DMS114 treated with DMSO at 0.1 percent for 48 hours (cell line): ENCODE measurements at regions not wholly inside any gene's neighbourhood (a gene's known extent, or its start where the extent isn't known, plus 50 kb on each side); places are given as distances from the start of the nearest gene placed in this dataset.
"Not testable (repeated sequence)": the region's sequence is repeated elsewhere in the genome, so short reads cannot be mapped to it uniquely, and the experiment has no call there.

Experiments used
- DNase-seq: peaks from one replicate; lab custom pipeline; 2025; ENCODE audit not compliant: unreplicated experiment; lab: John Stamatoyannopoulos, UW

GRCh38 chr1:30464187-30464617, 259.2 kb downstream of the MATN1 start:
- DNase-seq: no peak

GRCh38 chr1:30462826-30463425, 260.5 kb downstream of the MATN1 start:
- no peak for DNase-seq

GRCh38 chr1:30462166-30462565, 261.2 kb downstream of the MATN1 start:
- no peak for DNase-seq

- DNase-seq: no peak
Measured at GRCh38 chr1:30461640-30462039, 261.7 kb downstream of the MATN1 start.

GRCh38 chr1:30460661-30461060, 262.7 kb downstream of the MATN1 start:
- DNase-seq: no peak

GRCh38 chr1:30458730-30459485, 264.5 kb downstream of the MATN1 start:
- DNase-seq: not testable (repeated sequence)

- no peak for DNase-seq
Measured at GRCh38 chr1:30452925-30453324, 270.5 kb downstream of the MATN1 start.

GRCh38 chr1:30452170-30452569, 271.2 kb downstream of the MATN1 start:
- no peak for DNase-seq

GRCh38 chr1:30451532-30452125, 271.8 kb downstream of the MATN1 start:
- DNase-seq: no peak

GRCh38 chr1:30450818-30451233, 272.6 kb downstream of the MATN1 start:
- DNase-seq: no peak

GRCh38 chr1:30450148-30450817, 273.1 kb downstream of the MATN1 start:
- no peak for DNase-seq

- no peak for DNase-seq
Measured at GRCh38 chr1:30449428-30450147, 273.8 kb downstream of the MATN1 start.

- DNase-seq: no peak
Measured at GRCh38 chr1:30449003-30449402, 274.4 kb downstream of the MATN1 start.

- DNase-seq: no peak
Measured at GRCh38 chr1:30447701-30448100, 275.7 kb downstream of the MATN1 start.

- no peak for DNase-seq
Measured at GRCh38 chr1:30447080-30447479, 276.3 kb downstream of the MATN1 start.

- DNase-seq: no peak
Measured at GRCh38 chr1:30446508-30446907, 276.9 kb downstream of the MATN1 start.

- no peak for DNase-seq
Measured at GRCh38 chr1:30446095-30446494, 277.3 kb downstream of the MATN1 start.

GRCh38 chr1:30445449-30445848, 277.9 kb downstream of the MATN1 start:
- DNase-seq: no peak

GRCh38 chr1:30444850-30445249, 278.5 kb downstream of the MATN1 start:
- DNase-seq: no peak

- no peak for DNase-seq
Measured at GRCh38 chr1:30444401-30444800, 279.0 kb downstream of the MATN1 start.

- not testable (repeated sequence) for DNase-seq
Measured at GRCh38 chr1:30438274-30438673, 285.1 kb downstream of the MATN1 start.
